ENCODE measurements at regions not wholly inside any gene's neighbourhood (a gene's known extent, or its start where the extent isn't known, plus 50 kb on each side); places are given as distances from the start of the nearest gene placed in this dataset.

DNA sequence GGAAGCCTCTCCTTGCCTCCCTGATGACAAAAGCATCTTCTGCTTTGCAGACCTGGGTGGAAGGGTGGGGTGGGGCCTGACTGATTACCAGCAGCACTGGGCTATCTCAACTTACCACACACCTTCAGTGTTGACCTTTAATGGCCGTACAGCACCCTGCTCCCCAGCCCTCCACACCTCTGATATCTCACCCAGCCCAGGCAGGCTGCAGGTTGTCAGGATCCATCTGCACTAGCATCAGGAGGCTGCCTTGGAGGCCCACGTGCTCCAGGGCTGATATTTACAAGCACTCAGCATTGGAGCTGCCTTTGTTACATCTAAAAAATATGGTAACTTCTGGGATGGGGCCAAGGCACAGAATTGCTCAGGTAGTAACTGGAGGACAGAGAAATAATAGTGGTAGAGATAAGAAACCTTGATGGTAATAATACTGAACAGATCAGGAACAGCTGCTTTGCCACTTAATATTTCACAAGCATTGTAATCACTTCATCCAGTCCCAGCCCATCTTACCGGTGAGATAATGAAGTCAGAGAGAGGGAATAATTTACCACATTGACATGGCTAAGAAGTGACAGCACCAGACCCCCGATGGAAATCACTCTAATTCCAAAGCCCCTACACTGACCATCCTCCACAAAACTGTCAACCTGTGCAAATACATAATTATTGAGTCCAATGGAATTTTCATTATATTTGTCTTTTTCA, 125.2 kb upstream of the RFLNA start:
- H3K9me3 ChIP-seq (replicated peaks; ENCODE audit: control insufficient read depth, insufficient read depth, low read depth, low read length), result peaks cover 5% of the 10 kb centered on the region; the same call in 1 of the 2 replicates
- H3K4me1 ChIP-seq (replicated peaks in 1 of 2; ENCODE audit: control insufficient read depth in 2 of 2, insufficient read depth in 2 of 2, low read length in 2 of 2), result peaks cover 0 to 6% of the 10 kb centered on the region in 2 experiments; a peak in 2 of 5 replicates
- no peak overlapping the region for H3K4me3 ChIP-seq
- WGBS (ENCODE audit: insufficient coverage, low coverage, missing lambda C conversion rate), result 2% methylated on average over 4 of the region's 4 CpGs
- no peak overlapping the region for H3K9ac ChIP-seq (ENCODE audit: insufficient read depth in 1 of 2, low read depth in 2 of 2, low read length in 2 of 2)
- CTCF ChIA-PET (ENCODE audit: low intra/inter-chr PET ratio), result no interaction called here
- intact Hi-C loops (cut with micrococcal nuclease), result loop anchor here (10.0 kb wide), 2 partner anchors 115 to 135 kb away; no protein-coding TSS in a partner anchor
- H3K4me2 ChIP-seq (ENCODE audit: insufficient read depth, low read length), result peak overlapping the region; percentile 7; the same call in 1 of the 2 replicates
- DNase-seq (ENCODE audit: extremely low read depth in 1 of 4, low spot score in 3 of 4) (peak; percentile 72 to 83 (median 78)), FAIRE-seq (peak; percentile 78), ATAC-seq (peak; percentile 93)
- BruUV-seq (replicated peaks), result no TSS peak
- H3K27ac ChIP-seq (ENCODE audit: extremely low read depth, low read depth, low read length), result no peak overlapping the region
- H4K20me1 ChIP-seq (replicated peaks; ENCODE audit: control insufficient read depth, insufficient read depth, low read length), result no peaks in the 10 kb centered on the region
- no peaks in the 10 kb centered on the region for H3K9me1 ChIP-seq (ENCODE audit: control insufficient read depth, insufficient read depth, low read length)
- no peaks in the 10 kb centered on the region for H3K36me3 ChIP-seq (ENCODE audit: control insufficient read depth, insufficient read depth, low read length)
- POLR2A ChIA-PET, result no interaction called here
- no peaks in the 10 kb centered on the region for H3K79me2 ChIP-seq (ENCODE audit: control insufficient read depth, insufficient read depth, low read length)
- H3K27me3 ChIP-seq (ENCODE audit: control insufficient read depth in 2 of 2, insufficient read depth in 2 of 2, low read length in 2 of 2), result peaks cover 14 to 26% of the 10 kb centered on the region in 2 experiments; a peak in 4 of 5 replicates
- H2AFZ ChIP-seq (ENCODE audit: low read depth, low read length), result no peak overlapping the region
- in situ Hi-C loops (cut with MboI), result no loop called here
- TF ChIP-seq ZNF583 (CRISPR knock-in tag; IDR thresholded peaks at IDR 0.05), result no peak
- TF ChIP-seq EWSR1 (IDR thresholded peaks at IDR 0.05; ENCODE audit: borderline replicate concordance, low read depth, partially characterized antibody), result no peak
- TF ChIP-seq CCAR2 (IDR thresholded peaks at IDR 0.05; ENCODE audit: low read depth, low read length), result no peak
- TF ChIP-seq, protein P1, sequence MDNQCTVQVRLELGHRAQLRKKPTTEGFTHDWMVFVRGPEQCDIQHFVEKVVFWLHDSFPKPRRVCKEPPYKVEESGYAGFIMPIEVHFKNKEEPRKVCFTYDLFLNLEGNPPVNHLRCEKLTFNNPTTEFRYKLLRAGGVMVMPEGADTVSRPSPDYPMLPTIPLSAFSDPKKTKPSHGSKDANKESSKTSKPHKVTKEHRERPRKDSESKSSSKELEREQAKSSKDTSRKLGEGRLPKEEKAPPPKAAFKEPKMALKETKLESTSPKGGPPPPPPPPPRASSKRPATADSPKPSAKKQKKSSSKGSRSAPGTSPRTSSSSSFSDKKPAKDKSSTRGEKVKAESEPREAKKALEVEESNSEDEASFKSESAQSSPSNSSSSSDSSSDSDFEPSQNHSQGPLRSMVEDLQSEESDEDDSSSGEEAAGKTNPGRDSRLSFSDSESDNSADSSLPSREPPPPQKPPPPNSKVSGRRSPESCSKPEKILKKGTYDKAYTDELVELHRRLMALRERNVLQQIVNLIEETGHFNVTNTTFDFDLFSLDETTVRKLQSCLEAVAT (IDR thresholded peaks at IDR 0.05), result no peak
- TF ChIP-seq CBFA2T2 (conservative IDR thresholded peaks at IDR 0.05), result peak; percentile 95
- TF ChIP-seq, protein P2, sequence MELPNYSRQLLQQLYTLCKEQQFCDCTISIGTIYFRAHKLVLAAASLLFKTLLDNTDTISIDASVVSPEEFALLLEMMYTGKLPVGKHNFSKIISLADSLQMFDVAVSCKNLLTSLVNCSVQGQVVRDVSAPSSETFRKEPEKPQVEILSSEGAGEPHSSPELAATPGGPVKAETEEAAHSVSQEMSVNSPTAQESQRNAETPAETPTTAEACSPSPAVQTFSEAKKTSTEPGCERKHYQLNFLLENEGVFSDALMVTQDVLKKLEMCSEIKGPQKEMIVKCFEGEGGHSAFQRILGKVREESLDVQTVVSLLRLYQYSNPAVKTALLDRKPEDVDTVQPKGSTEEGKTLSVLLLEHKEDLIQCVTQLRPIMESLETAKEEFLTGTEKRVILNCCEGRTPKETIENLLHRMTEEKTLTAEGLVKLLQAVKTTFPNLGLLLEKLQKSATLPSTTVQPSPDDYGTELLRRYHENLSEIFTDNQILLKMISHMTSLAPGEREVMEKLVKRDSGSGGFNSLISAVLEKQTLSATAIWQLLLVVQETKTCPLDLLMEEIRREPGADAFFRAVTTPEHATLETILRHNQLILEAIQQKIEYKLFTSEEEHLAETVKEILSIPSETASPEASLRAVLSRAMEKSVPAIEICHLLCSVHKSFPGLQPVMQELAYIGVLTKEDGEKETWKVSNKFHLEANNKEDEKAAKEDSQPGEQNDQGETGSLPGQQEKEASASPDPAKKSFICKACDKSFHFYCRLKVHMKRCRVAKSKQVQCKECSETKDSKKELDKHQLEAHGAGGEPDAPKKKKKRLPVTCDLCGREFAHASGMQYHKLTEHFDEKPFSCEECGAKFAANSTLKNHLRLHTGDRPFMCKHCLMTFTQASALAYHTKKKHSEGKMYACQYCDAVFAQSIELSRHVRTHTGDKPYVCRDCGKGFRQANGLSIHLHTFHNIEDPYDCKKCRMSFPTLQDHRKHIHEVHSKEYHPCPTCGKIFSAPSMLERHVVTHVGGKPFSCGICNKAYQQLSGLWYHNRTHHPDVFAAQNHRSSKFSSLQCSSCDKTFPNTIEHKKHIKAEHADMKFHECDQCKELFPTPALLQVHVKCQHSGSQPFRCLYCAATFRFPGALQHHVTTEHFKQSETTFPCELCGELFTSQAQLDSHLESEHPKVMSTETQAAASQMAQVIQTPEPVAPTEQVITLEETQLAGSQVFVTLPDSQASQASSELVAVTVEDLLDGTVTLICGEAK (IDR thresholded peaks at IDR 0.05), result no peak
- TF ChIP-seq, protein P2 (CRISPR knock-in tag; IDR thresholded peaks at IDR 0.05), result no peak
- TF ChIP-seq NFXL1 (CRISPR knock-in tag; IDR thresholded peaks at IDR 0.05), result no peak
- TF ChIP-seq RFX7 (CRISPR knock-in tag; IDR thresholded peaks at IDR 0.05), result no peak
- peak; percentile 14; the same call in 1 of the 2 replicates for TF ChIP-seq DMBX1 (CRISPR knock-in tag; IDR thresholded peaks at IDR 0.05; ENCODE audit: borderline replicate concordance)
- TF ChIP-seq LEF1 (IDR thresholded peaks at IDR 0.05), result no peak
- no peak for TF ChIP-seq ELF2 (CRISPR knock-in tag; IDR thresholded peaks at IDR 0.05)
- no peak for TF ChIP-seq HIVEP1 (CRISPR knock-in tag; IDR thresholded peaks at IDR 0.05)
- no peak for TF ChIP-seq FOXJ3 (CRISPR knock-in tag; IDR thresholded peaks at IDR 0.05)
